ENCODE measurements at regions not wholly inside any gene's neighbourhood (a gene's known extent, or its start where the extent isn't known, plus 50 kb on each side); places are given as distances from the start of the nearest gene placed in this dataset.

GRCh38 chr4:125388613-125389012 is 73.9 kb downstream of the FAT4 start:
- no peak for TF ChIP-seq CTCF (IDR thresholded peaks at IDR 0.05)
- no peak for TF ChIP-seq ZFX (IDR thresholded peaks at IDR 0.05; ENCODE audit: borderline replicate concordance)
- no peak overlapping the region for H3K27ac ChIP-seq

- no peak overlapping the region for H3K27ac ChIP-seq
- TF ChIP-seq CTCF (IDR thresholded peaks at IDR 0.05) = no peak
- no peak for TF ChIP-seq ZFX (IDR thresholded peaks at IDR 0.05; ENCODE audit: borderline replicate concordance)
These were observed 75.0 kb downstream of the FAT4 start for GRCh38 chr4:125389713-125390112.

GRCh38 chr4:125390126-125390525 is 75.4 kb downstream of the FAT4 start:
- TF ChIP-seq CTCF (IDR thresholded peaks at IDR 0.05) = no peak
- no peak for TF ChIP-seq ZFX (IDR thresholded peaks at IDR 0.05; ENCODE audit: borderline replicate concordance)
- no peak overlapping the region for H3K27ac ChIP-seq

- no peak for TF ChIP-seq CTCF (IDR thresholded peaks at IDR 0.05)
- TF ChIP-seq ZFX (IDR thresholded peaks at IDR 0.05; ENCODE audit: borderline replicate concordance) = no peak
- no peak overlapping the region for H3K27ac ChIP-seq
These were observed 76.0 kb downstream of the FAT4 start for GRCh38 chr4:125390727-125391126.

GRCh38 chr4:125392694-125393093 is 77.9 kb downstream of the FAT4 start:
- H3K27ac ChIP-seq = no peak overlapping the region
- no peak for TF ChIP-seq ZFX (IDR thresholded peaks at IDR 0.05; ENCODE audit: borderline replicate concordance)
- no peak for TF ChIP-seq CTCF (IDR thresholded peaks at IDR 0.05)

- no peak overlapping the region for H3K27ac ChIP-seq
- TF ChIP-seq ZFX (IDR thresholded peaks at IDR 0.05; ENCODE audit: borderline replicate concordance) = no peak
- no peak for TF ChIP-seq CTCF (IDR thresholded peaks at IDR 0.05)
These were observed 79.1 kb downstream of the FAT4 start for GRCh38 chr4:125393825-125394224.

GRCh38 chr4:125397226-125397625 is 82.5 kb downstream of the FAT4 start:
- TF ChIP-seq ZFX (IDR thresholded peaks at IDR 0.05; ENCODE audit: borderline replicate concordance) (no peak), CTCF (IDR thresholded peaks at IDR 0.05) (no peak)
- H3K27ac ChIP-seq = no peak overlapping the region

Measured in 22Rv1 (cell line).